ENCODE measurements at regions not wholly inside any gene's neighbourhood (a gene's known extent, or its start where the extent isn't known, plus 50 kb on each side); places are given as distances from the start of the nearest gene placed in this dataset.

DNA sequence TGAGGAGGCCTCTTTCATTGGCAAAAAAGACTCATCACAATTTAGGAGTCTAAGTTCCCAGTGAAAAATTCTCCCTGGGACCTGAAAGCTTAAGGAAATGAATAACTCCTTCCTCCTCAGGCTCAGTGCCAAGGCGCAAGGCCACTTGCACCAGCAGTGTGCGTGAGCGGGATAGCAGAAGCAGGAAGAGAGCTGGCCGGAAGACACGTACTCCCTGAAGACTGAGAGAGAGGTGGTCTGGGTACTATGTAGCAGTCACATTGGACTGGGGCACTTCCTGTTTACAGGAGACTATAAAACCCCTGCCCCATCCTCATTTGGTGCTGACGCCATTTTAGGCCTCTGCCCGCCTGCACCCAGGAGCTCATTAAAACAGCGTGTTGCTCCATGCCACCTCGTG lies 66.3 kb upstream of the IL33 start:
- TF ChIP-seq POLR2AphosphoS5 (IDR thresholded peaks at IDR 0.05; ENCODE audit: low read depth, low read length) (no peak), KDM4A (IDR thresholded peaks at IDR 0.05; ENCODE audit: low read depth, low read length, severe bottlenecking) (no peak), SP2 (IDR thresholded peaks at IDR 0.05; ENCODE audit: low read length) (no peak), RFX5 (IDR thresholded peaks at IDR 0.05; ENCODE audit: borderline replicate concordance, low read depth, low read length) (no peak)
- Histone ChIP-seq H3K79me1 (ENCODE audit: low read depth, low read length) (no peaks in the 10 kb centered on the region), H2AFZ (ENCODE audit: low read length) (peak overlapping the region; percentile 40; the same call in 1 of the 2 replicates), H3K56ac (replicated peaks; ENCODE audit: insufficient read length, low read depth, low read length) (no peak overlapping the region), H3K23me2 (ENCODE audit: low read depth, low read length) (no peaks in the 10 kb centered on the region), H3K4me2 (ENCODE audit: insufficient read depth in 1 of 2, low read depth in 2 of 2, low read length in 2 of 2) (no peak overlapping the region), H3K79me2 (ENCODE audit: control insufficient read depth in 1 of 2, insufficient read depth in 2 of 2, low read length in 2 of 2) (no peaks in the 10 kb centered on the region), H2AK5ac (ENCODE audit: low read depth, low read length) (no peak overlapping the region), H3K27ac (ENCODE audit: low read depth, low read length) (no peak overlapping the region), H2BK12ac (ENCODE audit: low read depth, low read length) (no peak overlapping the region), H3K14ac (ENCODE audit: insufficient read length) (no peak overlapping the region), H2BK15ac (ENCODE audit: low read length) (no peak overlapping the region), H3K9ac (replicated peaks in 1 of 4; ENCODE audit: extremely low read depth in 1 of 4, low read depth in 3 of 4, low read length in 3 of 4) (no peak overlapping the region), H4K91ac (replicated peaks; ENCODE audit: insufficient read length, low read length) (no peak overlapping the region), H2BK120ac (replicated peaks; ENCODE audit: low read depth, low read length) (no peak overlapping the region), H4K8ac (ENCODE audit: extremely low read depth, insufficient read depth, low read length) (no peak overlapping the region), H4K5ac (ENCODE audit: insufficient read length, low read depth, low read length) (no peak overlapping the region), H3K4ac (replicated peaks; ENCODE audit: insufficient read length, low read depth, low read length) (no peak overlapping the region), H2BK5ac (ENCODE audit: low read depth, low read length) (no peak overlapping the region), H3K36me3 (ENCODE audit: control insufficient read depth in 2 of 4, insufficient read depth in 4 of 4, low read length in 3 of 4) (no peaks in the 10 kb centered on the region), H3K9me3 (ENCODE audit: insufficient read depth in 2 of 2, low read depth in 1 of 2, low read length in 1 of 2) (no peaks in the 10 kb centered on the region), H4K20me1 (replicated peaks in 1 of 2; ENCODE audit: control insufficient read depth in 1 of 2, insufficient read depth in 2 of 2, low read length in 2 of 2) (no peaks in the 10 kb centered on the region), H3K23ac (ENCODE audit: insufficient read length) (no peak overlapping the region), H2BK20ac (ENCODE audit: low read length) (no peak overlapping the region), H3K18ac (ENCODE audit: extremely low read depth, low read length) (no peak overlapping the region), H3K4me1 (replicated peaks in 1 of 4; ENCODE audit: control insufficient read depth in 3 of 4, insufficient read depth in 4 of 4, low read length in 3 of 4) (no peaks in the 10 kb centered on the region), H3K27me3 (replicated peaks in 1 of 4; ENCODE audit: control insufficient read depth in 3 of 4, extremely low read depth in 1 of 4, insufficient read depth in 3 of 4, low read length in 3 of 4) (no peaks in the 10 kb centered on the region), H3K4me3 (ENCODE audit: extremely low read depth in 1 of 4, insufficient read depth in 2 of 4, low read depth in 3 of 4, low read length in 4 of 4) (no peak overlapping the region)
- CTCF ChIA-PET (ENCODE audit: partially characterized antibody): interaction anchor here (0.9 to 1.3 kb wide), 2 partner anchors 44 to 48 kb away, joined by 3 read pairs; no protein-coding TSS in a partner anchor
- WGBS, 2 experiments (ENCODE audit: extremely low coverage in 1 of 2, insufficient coverage in 1 of 2, insufficient read length in 1 of 2, insufficient replicate concordance in 2 of 2, low coverage in 1 of 2, low lambda C conversion rate in 2 of 2, missing lambda C conversion rate in 1 of 2): 94% methylated on average over 9 of the region's 9 CpGs; no CpG with 5 or more reads in 1 of the 2 experiments
- DNase-seq (ENCODE audit: low read depth in 1 of 2, low spot score in 2 of 2): no peak
- POLR2A ChIA-PET (ENCODE audit: partially characterized antibody): no interaction called here
- no peak for FAIRE-seq

Data from H1 (cell line).